Activated CD4-positive, alpha-beta T cell treated with anti-CD3 and anti-CD28 coated beads, Interleukin-2, amount 50 U/mL, for 16 hours (primary cell): ENCODE measurements at regions not wholly inside any gene's neighbourhood (a gene's known extent, or its start where the extent isn't known, plus 50 kb on each side); places are given as distances from the start of the nearest gene placed in this dataset.

Experiments used
- DNase-seq: peaks from one replicate; pipeline ENCODE4 v3.0.0-alpha.2; 2020

GRCh38 chr2:121860758-121861227, 105.3 kb downstream of the TSN start:
- DNase-seq, result no peak

DNA sequence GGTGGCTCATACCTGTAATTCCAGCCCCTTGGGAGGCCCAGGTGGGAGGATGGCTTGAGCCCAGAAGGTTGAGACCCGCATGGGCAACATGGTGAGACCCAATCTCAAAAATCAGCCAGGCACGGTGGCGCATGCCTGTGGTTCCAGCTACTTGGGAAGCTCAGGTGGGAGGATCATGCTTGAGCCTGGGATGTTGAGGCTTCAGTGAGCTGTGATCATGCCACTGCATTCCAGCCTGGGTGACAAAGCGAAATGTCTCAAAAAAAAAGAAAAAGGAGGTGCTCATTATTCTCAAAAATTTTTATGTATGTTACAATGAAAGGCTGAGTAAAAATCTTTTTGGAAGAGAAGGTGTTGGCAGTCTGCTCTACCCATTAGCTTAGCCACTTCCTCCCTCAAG, 106.8 kb downstream of the TSN start:
- DNase-seq, result no peak

- no peak for DNase-seq
These were observed 110.5 kb downstream of the TSN start for GRCh38 chr2:121865914-121866313.

DNA sequence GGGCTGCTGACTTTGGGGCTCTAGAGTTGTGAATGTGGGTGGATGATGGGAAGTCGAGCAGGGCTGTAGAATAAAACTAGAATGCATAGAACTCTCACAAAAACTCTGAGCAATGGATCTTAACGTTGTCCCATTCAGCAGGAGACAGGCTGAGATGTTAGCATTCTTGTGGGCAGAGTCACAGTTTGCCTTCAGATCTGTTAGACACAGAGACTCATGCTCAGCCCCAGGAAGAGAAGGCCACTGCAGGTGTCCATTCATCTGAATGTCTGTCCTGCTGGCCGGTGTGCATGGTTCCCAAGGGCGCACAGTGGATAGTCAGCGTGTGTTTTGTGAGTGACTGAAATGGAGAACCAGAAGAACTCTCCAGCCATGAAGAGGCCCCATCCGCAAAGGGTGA, 111.3 kb downstream of the TSN start:
- no peak for DNase-seq

DNA sequence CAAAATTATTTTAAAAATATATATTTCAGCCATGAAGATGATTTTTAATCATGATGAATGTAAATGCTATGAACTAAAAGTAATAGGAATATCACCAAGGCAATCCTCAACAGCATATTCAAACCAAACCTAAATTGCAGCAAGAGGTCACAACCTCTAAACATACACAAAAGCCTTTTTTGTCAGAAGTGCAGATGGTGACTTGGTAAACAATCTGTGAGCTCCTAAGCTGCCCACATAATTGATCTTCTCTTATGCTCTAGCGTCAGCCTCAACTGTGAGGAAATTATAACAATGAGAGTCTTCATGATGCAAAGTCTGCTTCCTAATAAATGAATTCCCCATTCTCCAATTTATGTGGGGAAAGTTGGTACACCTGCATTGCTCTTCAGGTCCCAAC, 113.2 kb downstream of the TSN start:
- no peak for DNase-seq

DNA sequence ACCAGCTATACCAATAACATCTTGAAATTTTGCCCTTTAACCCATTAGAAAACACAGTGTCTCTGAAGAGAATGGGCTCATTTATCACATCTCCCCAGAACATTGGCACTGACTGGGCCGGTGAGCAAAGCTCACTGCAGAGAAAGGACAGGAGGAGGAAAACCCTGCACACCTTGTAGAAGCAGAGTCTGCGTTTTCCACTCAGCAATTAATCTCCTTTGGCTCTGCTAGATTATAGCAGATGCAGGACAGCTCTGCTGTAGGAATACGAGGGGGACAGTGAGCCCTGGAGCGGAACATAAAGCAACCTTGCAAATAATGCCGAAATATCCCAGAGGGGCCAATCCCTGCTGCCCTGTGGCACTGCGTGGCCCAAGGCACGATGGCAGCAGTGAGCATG, 113.9 kb downstream of the TSN start:
- no peak for DNase-seq

DNA sequence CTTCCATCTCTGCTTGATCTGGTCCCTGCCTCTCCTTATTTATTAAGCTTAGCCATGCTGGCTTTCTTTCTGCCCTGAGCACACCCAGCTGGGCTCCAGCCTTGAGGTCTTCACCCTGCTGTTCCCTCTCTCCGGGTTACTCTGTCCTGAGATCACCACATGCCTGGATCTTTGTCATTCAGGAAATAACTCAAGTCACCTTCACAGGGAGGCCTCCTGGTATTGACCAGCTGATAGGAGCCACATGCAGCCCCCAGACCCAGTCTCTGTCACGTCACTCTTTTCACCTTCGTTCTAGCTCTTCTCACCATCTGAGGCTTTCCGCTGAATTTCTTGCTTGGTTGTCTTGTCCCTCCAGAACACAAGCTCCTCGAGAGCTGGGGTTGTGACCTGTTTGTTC, 114.4 kb downstream of the TSN start:
- DNase-seq, result no peak

DNA sequence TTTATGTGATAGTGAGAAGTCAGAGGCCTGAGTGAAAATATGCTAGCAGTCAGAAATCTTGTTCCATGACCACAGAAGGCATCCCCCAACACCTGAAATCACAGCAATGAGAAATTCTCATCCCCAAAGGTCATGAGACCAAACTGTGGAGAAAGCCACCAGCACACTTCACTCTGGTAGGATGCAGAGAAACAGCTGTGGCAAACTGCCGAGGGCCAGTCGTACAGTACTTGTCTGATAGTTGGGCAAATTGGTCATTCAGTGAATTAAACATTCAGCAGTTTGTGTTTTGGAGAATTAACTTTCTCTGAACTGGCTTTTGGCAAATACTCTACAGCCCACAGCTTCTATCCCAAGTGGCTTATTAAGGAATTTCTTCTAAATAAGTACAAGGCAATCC, 117.2 kb downstream of the TSN start:
- DNase-seq, result no peak

DNA sequence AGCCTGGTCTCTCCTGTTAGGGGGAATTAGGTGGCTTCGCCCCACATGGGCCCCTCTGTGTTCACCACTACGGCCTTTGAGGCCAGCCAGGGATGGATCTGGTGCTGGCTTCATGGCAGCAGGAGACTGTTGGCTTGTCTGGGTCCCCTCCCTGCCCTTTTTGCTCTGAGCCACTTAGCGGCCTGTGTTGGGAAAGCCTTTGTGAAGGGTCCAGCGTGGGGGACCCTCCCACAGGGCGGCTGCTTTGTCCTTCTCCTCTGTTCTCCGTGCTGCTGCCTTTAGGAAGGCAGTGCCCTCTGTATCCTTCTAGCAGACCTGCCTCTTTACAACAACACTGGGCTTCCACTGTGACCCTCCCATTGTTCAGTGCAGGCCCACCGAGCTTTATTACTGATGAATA, 118.4 kb downstream of the TSN start:
- DNase-seq, result no peak

DNA sequence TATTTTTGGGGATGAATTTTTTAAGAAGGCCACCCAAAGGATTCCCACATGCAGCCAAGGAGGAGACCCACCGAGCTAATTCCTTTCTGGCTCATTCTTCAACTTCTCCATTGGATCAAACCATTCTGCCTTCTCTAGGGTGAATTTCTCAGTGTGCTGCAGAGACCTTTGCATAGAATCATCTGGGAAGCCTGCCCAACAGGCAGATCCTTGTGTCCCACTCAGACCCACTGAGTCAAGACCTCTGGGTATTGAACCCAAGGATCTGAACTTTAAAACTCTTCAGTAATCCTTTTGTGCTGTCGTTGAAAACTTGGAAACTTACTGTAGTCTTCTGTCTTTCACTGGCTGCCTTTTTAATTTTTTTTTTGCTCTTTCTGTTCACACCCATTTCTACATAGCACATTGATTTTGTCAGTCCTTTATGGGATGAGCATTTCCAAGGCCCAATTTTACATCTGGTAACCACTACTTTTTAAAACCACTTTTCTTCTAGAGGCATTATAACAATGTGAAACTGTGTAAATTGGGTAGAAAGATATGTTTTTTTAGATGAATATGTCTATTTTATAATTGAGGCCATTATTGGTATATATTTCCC, 120.2 kb downstream of the TSN start:
- DNase-seq, result no peak

GRCh38 chr2:121877366-121877765, 121.9 kb downstream of the TSN start:
- no peak for DNase-seq

DNA sequence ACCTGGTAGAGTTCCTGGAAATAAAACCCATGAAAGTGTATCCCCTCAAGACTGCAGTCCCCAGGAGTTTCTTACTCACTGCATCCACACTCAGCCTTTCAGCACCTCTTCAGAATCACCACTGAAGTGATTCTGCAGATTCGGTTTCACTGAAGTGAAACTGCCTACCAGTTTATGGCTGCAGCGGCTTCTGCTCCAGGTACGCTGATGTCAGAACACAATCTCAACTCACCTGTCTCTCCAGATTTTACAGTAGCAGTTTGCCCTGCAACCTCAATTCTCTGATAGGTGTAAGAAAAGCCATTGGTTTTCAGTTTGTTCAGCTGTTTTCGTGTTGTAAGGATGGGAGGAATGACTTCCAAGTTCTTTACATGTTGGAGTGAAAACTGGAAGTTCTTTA, 124.8 kb downstream of the TSN start:
- DNase-seq, result no peak

GRCh38 chr2:121881038-121881437, 125.6 kb downstream of the TSN start:
- no peak for DNase-seq

DNA sequence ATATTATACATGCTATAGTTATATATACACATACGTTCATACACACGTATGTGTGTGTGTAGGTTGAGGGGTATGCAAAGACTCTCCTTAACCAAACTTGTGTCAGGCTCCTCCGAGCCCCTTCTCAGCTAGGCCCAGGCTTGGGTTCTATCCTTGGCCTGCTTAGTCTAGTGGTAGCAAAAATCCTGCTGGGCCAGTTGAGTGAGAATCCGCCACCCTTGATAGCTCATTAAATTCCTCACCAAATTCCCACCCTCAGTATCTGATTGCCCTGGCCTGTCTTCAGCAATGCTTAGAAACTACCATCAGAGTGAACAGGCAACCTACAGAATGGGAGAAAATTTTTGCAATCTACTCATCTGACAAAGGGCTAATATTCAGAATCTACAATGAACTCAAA, 126.5 kb downstream of the TSN start:
- DNase-seq, result no peak

DNA sequence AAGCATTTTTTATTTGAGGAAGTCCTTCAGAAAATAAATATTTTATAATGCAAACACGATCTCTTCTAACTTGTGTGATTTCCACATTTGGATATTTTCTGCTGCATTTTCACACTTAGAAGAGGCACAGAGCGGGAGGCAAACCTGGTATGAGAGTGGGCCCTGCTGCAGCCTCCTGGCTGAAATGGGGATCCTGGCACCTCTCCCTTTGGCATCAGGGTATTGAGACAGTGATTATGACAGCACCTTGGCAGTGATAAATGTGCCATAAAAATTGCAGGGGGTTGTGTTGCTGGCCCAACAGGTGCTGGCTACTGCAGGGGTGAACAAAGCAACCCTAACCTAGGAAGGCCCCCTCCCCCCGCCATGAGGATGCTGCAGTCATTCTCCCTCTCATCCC, 128.6 kb downstream of the TSN start:
- no peak for DNase-seq

- DNase-seq, result no peak
These were observed 129.1 kb downstream of the TSN start for GRCh38 chr2:121884511-121884921.

GRCh38 chr2:121886059-121886458, 130.6 kb downstream of the TSN start:
- DNase-seq, result no peak

GRCh38 chr2:121887513-121888188, 132.2 kb downstream of the TSN start:
- DNase-seq, result no peak

- peak; percentile 33 for DNase-seq
These were observed 132.7 kb downstream of the TSN start for GRCh38 chr2:121888189-121888557.

- no peak for DNase-seq
These were observed 134.6 kb downstream of the TSN start for GRCh38 chr2:121890041-121890440.

GRCh38 chr2:121895723-121896571, 140.5 kb downstream of the TSN start:
- DNase-seq, result no peak

DNA sequence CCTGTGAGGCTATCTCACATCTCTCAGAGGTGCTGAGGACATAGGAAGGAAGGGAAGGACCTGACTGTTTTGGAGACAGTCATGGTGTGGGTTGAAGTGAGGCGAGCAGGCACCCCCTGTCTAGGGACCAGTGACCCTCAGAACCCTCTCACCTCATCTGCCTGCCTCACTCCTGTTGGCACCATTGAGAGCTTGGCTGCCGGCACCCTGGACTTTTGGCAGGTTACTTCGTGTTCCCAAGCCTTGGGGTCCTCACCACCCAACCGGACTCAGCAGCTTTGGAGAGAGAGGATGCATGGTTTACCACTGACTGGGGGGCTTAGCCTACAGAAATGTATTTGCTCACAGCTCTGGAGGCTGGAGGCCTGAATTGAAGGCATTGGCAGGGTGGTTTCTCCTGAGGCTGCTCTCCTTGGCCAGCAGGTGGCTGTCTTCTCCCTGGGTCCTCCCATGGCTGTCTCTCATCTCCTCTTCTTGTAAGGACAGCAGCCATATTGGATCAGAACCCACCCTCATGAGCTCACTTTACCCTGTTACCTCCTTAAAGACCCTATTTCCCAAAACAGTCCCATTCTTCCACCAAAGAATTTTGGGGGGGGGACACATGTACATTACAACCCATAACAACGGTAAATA, 142.0 kb downstream of the TSN start:
- peak; percentile 51 for DNase-seq

DNA sequence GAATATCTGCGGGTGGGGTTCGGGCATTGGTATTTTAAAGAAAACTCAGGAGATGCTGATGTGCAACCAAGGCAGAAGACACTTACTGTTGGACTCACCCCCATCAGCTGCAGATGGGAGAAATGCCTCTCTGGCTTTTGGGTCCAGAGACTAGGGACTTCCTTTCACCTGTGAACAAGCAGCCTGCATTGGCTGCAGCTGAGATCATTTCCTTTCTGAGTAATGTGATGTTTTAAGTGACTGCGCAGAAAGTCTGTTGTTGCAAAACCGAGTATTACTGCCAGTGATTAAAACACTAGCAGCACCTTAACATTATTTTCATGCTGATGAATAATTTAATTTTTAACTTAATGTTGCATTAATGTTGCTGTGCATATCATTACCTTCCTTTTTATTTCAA, 143.0 kb downstream of the TSN start:
- peak; percentile 6 for DNase-seq

GRCh38 chr2:121900391-121900790, 144.9 kb downstream of the TSN start:
- DNase-seq, result no peak
